ENCODE measurements at regions not wholly inside any gene's neighbourhood (a gene's known extent, or its start where the extent isn't known, plus 50 kb on each side); places are given as distances from the start of the nearest gene placed in this dataset.
A peak's percentile ranks its signal among the peaks of the same experiment; 100 is the strongest.
"Not testable (repeated sequence)": the region's sequence is repeated elsewhere in the genome, so short reads cannot be mapped to it uniquely, and the experiment has no call there.

DNA sequence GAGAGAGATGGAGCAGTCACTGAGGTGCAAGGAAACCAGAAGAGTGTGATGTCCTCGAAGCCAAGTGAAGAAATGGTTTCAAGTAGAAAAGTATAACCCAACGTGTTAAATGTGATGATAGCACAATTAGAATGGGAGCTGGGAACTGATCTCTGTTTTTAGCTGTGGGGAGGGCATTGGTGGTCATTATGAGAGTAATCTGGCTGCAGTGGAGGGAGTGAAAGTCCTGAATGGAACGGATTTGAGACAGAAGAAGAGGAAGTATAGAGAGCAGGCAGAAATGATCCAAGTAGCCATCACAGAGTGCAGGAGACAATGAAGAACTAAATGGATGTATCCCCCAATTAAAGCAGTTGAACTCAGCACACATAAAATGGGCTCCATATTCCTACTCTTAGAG lies 235.3 kb downstream of the IGSF11 start:
- H3K4me3 Mint-ChIP-seq, result no peak overlapping the region
- no peaks in the 10 kb centered on the region for H3K9me3 Mint-ChIP-seq
- H3K36me3 Mint-ChIP-seq, result no peaks in the 10 kb centered on the region
- H3K27me3 Mint-ChIP-seq, result peaks cover 0 to 10% (median 5%) of the 10 kb centered on the region in 5 donors
- DNase-seq, result no peak
- H3K4me1 Mint-ChIP-seq, result no peaks in the 10 kb centered on the region
- POLR2A ChIA-PET, result no interaction called here
- H3K27ac Mint-ChIP-seq, result no peak overlapping the region
- ATAC-seq, result no peak

- Mint-ChIP-seq H3K9me3 (peaks cover 0 to 5% (median 2%) of the 10 kb centered on the region in 9 donors), H3K36me3 (peaks cover 0 to 2% (median 0%) of the 10 kb centered on the region in 3 donors), H3K4me3 (no peak overlapping the region), H3K27ac (no peak overlapping the region), H3K27me3 (peaks cover 3 to 18% (median 5%) of the 10 kb centered on the region in 5 donors), H3K4me1 (no peaks in the 10 kb centered on the region)
- ATAC-seq (no peak), DNase-seq (no peak)
- POLR2A ChIA-PET, result no interaction called here
Observed at GRCh38 chr3:118801899-118802298, 232.7 kb downstream of the IGSF11 start.

DNA sequence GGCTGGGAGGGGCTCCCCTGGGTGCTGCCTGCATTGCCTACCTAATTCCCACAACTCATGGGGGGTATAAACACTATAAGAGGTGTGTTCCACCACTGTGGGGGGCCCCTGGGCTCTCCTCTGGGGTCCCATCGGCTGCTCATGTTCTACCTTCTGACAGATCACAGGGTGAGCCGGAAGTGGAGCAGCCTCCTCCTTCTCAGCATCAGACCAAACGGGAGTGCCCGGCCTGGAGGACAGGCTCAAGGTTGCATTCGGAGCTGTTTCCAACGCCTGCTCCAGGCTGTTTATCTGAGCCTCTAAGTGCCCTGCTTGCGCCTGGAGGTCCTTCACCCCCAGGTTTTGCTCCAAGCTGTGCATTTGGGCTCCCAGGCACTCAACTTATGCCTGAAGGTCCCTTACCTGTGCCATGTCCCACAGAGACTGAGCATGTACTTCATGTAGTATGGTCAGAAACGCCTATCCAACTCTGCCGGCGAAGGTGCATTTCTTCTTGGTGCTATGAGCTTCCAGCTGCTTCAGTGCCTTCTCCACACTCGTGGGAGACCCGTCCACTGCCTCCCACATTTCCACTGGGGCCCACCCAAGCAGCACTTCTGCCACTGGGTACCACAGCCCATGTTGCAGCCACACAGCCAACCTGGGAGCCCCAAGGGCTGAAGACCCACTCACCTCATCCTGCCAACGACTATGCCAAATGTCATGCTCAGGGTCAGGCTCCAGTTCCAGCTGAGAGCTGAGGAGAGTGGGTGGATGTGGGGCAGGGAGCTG lies 232.1 kb downstream of the IGSF11 start:
- Mint-ChIP-seq H3K36me3 (peaks cover 0 to 7% (median 0%) of the 10 kb centered on the region in 3 donors), H3K27me3 (peaks cover 3 to 24% (median 5%) of the 10 kb centered on the region in 5 donors), H3K4me3 (no peak overlapping the region), H3K4me1 (no peaks in the 10 kb centered on the region), H3K9me3 (peaks cover 0 to 11% (median 3%) of the 10 kb centered on the region in 9 donors), H3K27ac (no peak overlapping the region)
- ATAC-seq, result no peak
- DNase-seq, result no peak
- POLR2A ChIA-PET, result no interaction called here

DNA sequence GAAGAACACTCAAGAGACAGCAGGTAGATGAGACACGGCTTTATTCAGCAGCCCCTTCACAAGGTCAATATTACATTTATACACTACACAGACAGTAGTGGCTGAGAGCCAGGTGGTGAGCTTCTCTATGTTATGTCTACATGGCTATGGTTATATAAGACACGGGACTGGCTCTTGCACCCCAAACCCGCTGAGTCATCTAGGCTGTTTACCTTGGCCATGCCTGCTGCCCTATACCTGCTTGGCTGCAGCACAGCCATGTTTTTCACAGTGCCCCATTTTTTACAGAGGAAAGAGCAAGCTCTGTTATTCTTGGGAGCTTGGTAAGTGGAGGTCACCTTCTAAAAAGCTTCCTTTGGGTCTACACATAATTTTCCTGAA lies 231.6 kb downstream of the IGSF11 start:
- ATAC-seq, result no peak
- POLR2A ChIA-PET, result no interaction called here
- no peak for DNase-seq

DNA sequence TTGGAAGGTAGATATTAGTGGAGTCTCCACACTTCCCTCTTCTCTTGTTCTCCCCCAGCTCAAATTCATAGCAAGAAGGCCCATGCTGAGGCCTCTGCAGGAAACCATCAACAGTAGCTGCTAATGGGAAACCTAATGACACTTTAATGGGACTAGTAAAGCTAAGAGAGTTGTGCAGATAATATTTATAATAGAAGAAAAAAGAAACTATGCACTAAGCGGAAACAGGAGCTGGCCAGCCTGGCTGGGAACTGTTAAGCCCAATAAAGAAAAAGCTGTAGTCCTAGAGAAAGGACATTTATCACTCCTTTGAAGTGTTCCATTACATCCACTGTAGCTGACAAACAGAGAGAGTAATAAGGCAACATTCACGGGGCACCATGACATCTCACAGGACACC lies 229.6 kb downstream of the IGSF11 start:
- POLR2A ChIA-PET, result no interaction called here
- Mint-ChIP-seq H3K9me3 (peaks cover 0 to 11% (median 3%) of the 10 kb centered on the region in 9 donors), H3K4me3 (no peak overlapping the region), H3K36me3 (peaks cover 0 to 7% (median 0%) of the 10 kb centered on the region in 3 donors), H3K4me1 (no peaks in the 10 kb centered on the region), H3K27ac (no peak overlapping the region), H3K27me3 (peaks cover 5 to 15% (median 5%) of the 10 kb centered on the region in 5 donors)
- ATAC-seq (no peak), DNase-seq (no peak)

More for the DNA sequence above, 231.6 kb downstream of the IGSF11 start:
- H3K36me3 Mint-ChIP-seq, result peaks cover 0 to 7% (median 0%) of the 10 kb centered on the region in 3 donors
- no peak overlapping the region for H3K27ac Mint-ChIP-seq
- H3K27me3 Mint-ChIP-seq, result peaks cover 3 to 24% (median 5%) of the 10 kb centered on the region in 5 donors
- H3K4me1 Mint-ChIP-seq, result no peaks in the 10 kb centered on the region
- peaks cover 0 to 11% (median 3%) of the 10 kb centered on the region in 9 donors for H3K9me3 Mint-ChIP-seq
- H3K4me3 Mint-ChIP-seq, result no peak overlapping the region

DNA sequence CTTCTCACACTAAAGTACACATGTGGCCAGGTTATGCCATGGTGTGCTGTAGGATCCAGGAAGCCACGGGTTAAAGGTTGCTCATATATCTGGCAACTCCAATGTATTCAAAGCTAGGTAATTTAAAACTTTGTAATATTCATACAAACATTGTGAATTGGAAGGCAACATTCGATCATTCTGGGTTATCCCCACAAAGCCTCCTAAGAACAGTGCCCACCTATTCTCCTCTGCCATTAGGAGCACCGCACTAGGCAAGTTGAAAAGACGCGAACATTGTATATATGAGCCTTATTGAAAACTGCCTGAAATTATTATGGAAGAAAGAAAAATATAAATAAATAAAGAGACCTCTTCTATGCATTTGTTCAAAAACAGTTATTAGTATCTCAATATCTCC lies 228.2 kb downstream of the IGSF11 start:
- Mint-ChIP-seq H3K9me3 (peaks cover 0 to 11% (median 3%) of the 10 kb centered on the region in 9 donors), H3K27ac (no peak overlapping the region), H3K4me1 (no peaks in the 10 kb centered on the region), H3K27me3 (peaks cover 2 to 15% (median 5%) of the 10 kb centered on the region in 5 donors), H3K4me3 (no peak overlapping the region), H3K36me3 (peaks cover 0 to 7% (median 0%) of the 10 kb centered on the region in 3 donors)
- no peak for DNase-seq
- no peak for ATAC-seq
- POLR2A ChIA-PET, result no interaction called here

- H3K36me3 Mint-ChIP-seq, POLR2A ChIA-PET, ATAC-seq, H3K4me1 Mint-ChIP-seq, DNase-seq, H3K27ac Mint-ChIP-seq, H3K4me3 Mint-ChIP-seq: not testable (repeated sequence)
- Mint-ChIP-seq H3K9me3 (peaks cover 0 to 11% (median 3%) of the 10 kb centered on the region in 9 donors), H3K27me3 (peaks cover 2 to 15% (median 5%) of the 10 kb centered on the region in 5 donors)
Observed at GRCh38 chr3:118807349-118807748, 227.3 kb downstream of the IGSF11 start.

- Mint-ChIP-seq H3K4me1 (no peaks in the 10 kb centered on the region), H3K9me3 (peaks cover 0 to 11% (median 3%) of the 10 kb centered on the region in 9 donors), H3K27ac (peak overlapping the region in 2 of 10 donors; percentile 68 to 74), H3K4me3 (no peak overlapping the region), H3K36me3 (peaks cover 0 to 7% (median 0%) of the 10 kb centered on the region in 3 donors), H3K27me3 (peaks cover 0 to 15% (median 5%) of the 10 kb centered on the region in 5 donors)
- ATAC-seq (no peak), DNase-seq (no peak)
- POLR2A ChIA-PET, result no interaction called here
Observed at GRCh38 chr3:118808723-118809122, 225.9 kb downstream of the IGSF11 start.

GRCh38 chr3:118809696-118810498 lies 224.7 kb downstream of the IGSF11 start:
- peaks cover 0 to 7% (median 0%) of the 10 kb centered on the region in 3 donors for H3K36me3 Mint-ChIP-seq
- ATAC-seq (no peak), DNase-seq (no peak)
- H3K9me3 Mint-ChIP-seq, result peaks cover 0 to 11% (median 3%) of the 10 kb centered on the region in 9 donors
- H3K4me3 Mint-ChIP-seq, result no peak overlapping the region
- H3K27me3 Mint-ChIP-seq, result peaks cover 0 to 15% (median 5%) of the 10 kb centered on the region in 5 donors
- H3K4me1 Mint-ChIP-seq, result no peaks in the 10 kb centered on the region
- H3K27ac Mint-ChIP-seq, result no peak overlapping the region
- POLR2A ChIA-PET, result no interaction called here

GRCh38 chr3:118810499-118811035 lies 224.1 kb downstream of the IGSF11 start:
- H3K4me1 Mint-ChIP-seq, result no peaks in the 10 kb centered on the region
- peaks cover 0 to 7% (median 0%) of the 10 kb centered on the region in 3 donors for H3K36me3 Mint-ChIP-seq
- ATAC-seq (no peak), DNase-seq (no peak)
- POLR2A ChIA-PET, result no interaction called here
- no peak overlapping the region for H3K4me3 Mint-ChIP-seq
- H3K27ac Mint-ChIP-seq, result no peak overlapping the region
- H3K27me3 Mint-ChIP-seq, result peaks cover 0 to 16% (median 4%) of the 10 kb centered on the region in 5 donors
- peaks cover 0 to 11% (median 3%) of the 10 kb centered on the region in 9 donors for H3K9me3 Mint-ChIP-seq

GRCh38 chr3:118811236-118811732 lies 223.4 kb downstream of the IGSF11 start:
- DNase-seq (no peak), ATAC-seq (no peak)
- Mint-ChIP-seq H3K36me3 (peaks cover 0 to 7% (median 0%) of the 10 kb centered on the region in 3 donors), H3K9me3 (peaks cover 0 to 11% (median 3%) of the 10 kb centered on the region in 9 donors), H3K4me3 (no peak overlapping the region), H3K4me1 (no peaks in the 10 kb centered on the region), H3K27ac (no peak overlapping the region), H3K27me3 (peaks cover 1 to 21% (median 5%) of the 10 kb centered on the region in 5 donors)
- POLR2A ChIA-PET, result no interaction called here

- H3K4me3 Mint-ChIP-seq, result no peak overlapping the region
- POLR2A ChIA-PET, result no interaction called here
- H3K4me1 Mint-ChIP-seq, result peaks cover 0 to 5% (median under 1%) of the 10 kb centered on the region in 4 donors
- peaks cover 1 to 10% (median 9%) of the 10 kb centered on the region in 5 donors for H3K27me3 Mint-ChIP-seq
- DNase-seq, result no peak
- no peaks in the 10 kb centered on the region for H3K36me3 Mint-ChIP-seq
- no peaks in the 10 kb centered on the region for H3K9me3 Mint-ChIP-seq
- H3K27ac Mint-ChIP-seq, result peak overlapping the region in 1 of 10 donors; percentile 84
- ATAC-seq, result no peak
Observed at GRCh38 chr3:118813472-118813871, 221.2 kb downstream of the IGSF11 start.
